ENCODE measurements at regions not wholly inside any gene's neighbourhood (a gene's known extent, or its start where the extent isn't known, plus 50 kb on each side); places are given as distances from the start of the nearest gene placed in this dataset.

DNA sequence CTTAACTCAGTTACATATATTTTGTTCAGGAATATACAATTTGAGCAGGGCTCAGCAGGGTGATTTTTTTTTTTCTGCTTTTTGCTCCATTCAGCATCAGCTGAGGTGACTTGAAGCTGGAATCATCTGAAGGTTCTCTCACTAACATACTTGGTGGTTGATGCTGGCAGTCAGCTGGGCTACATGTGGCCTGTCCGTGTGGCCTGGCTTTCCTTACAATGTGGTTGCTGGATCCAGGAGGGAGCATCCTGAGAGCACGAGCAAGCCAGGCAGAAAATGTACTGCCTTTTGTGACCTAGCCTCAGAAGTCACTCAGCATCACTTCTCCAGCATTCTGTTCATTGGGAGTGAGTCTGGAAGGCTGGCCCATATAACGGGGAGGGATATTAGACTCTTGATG, 151.6 kb upstream of the E2F8 start:
- TF ChIP-seq POLR2AphosphoS5 (IDR thresholded peaks at IDR 0.05), result no peak
- TF ChIP-seq, protein P1, sequence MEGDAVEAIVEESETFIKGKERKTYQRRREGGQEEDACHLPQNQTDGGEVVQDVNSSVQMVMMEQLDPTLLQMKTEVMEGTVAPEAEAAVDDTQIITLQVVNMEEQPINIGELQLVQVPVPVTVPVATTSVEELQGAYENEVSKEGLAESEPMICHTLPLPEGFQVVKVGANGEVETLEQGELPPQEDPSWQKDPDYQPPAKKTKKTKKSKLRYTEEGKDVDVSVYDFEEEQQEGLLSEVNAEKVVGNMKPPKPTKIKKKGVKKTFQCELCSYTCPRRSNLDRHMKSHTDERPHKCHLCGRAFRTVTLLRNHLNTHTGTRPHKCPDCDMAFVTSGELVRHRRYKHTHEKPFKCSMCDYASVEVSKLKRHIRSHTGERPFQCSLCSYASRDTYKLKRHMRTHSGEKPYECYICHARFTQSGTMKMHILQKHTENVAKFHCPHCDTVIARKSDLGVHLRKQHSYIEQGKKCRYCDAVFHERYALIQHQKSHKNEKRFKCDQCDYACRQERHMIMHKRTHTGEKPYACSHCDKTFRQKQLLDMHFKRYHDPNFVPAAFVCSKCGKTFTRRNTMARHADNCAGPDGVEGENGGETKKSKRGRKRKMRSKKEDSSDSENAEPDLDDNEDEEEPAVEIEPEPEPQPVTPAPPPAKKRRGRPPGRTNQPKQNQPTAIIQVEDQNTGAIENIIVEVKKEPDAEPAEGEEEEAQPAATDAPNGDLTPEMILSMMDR (IDR thresholded peaks at IDR 0.05), result no peak

All from transverse colon (tissue), 4 donors.